ENCODE measurements at regions not wholly inside any gene's neighbourhood (a gene's known extent, or its start where the extent isn't known, plus 50 kb on each side); places are given as distances from the start of the nearest gene placed in this dataset.

DNA sequence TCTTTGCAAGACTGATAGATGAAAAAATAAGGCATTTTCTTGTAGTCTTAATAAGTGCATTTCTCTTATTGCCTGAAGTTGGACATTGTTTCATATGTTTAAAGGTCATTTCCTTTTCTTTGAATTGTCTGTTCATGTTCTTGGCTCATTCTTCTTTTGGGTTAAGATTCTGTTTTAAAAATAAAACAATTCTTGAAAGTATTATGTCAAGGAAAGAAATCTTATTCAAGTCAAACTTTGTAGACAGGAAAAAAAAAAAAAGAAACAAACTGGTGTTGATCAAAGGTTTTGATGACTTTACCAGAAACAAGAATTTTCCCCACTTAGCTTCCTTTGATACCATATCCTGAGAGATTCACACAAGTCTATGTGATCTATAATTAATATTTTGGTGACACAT, 132.9 kb upstream of the AADACL2 start:
- no peak for TF ChIP-seq CTCF (IDR thresholded peaks at IDR 0.05)
- TF ChIP-seq EZH2 (IDR thresholded peaks at IDR 0.05; ENCODE audit: borderline replicate concordance, insufficient read depth, low read depth, low read length, poor library complexity, severe bottlenecking) = no peak
